ENCODE measurements at regions not wholly inside any gene's neighbourhood (a gene's known extent, or its start where the extent isn't known, plus 50 kb on each side); places are given as distances from the start of the nearest gene placed in this dataset.

GRCh38 chr2:82268446-82268845 lies 1963.9 kb upstream of the LRRTM1 start:
- H2AFZ ChIP-seq (ENCODE audit: low read depth, low read length, severe bottlenecking): no peak overlapping the region
- no peak overlapping the region for H3K27ac ChIP-seq (ENCODE audit: low read depth, low read length)
- no peaks in the 10 kb centered on the region for H3K36me3 ChIP-seq (ENCODE audit: low read length)
- no peaks in the 10 kb centered on the region for H3K9me3 ChIP-seq (ENCODE audit: insufficient read depth, low read length)
- no peaks in the 10 kb centered on the region for H3F3A ChIP-seq (ENCODE audit: insufficient read depth)
- TF ChIP-seq, protein P1, sequence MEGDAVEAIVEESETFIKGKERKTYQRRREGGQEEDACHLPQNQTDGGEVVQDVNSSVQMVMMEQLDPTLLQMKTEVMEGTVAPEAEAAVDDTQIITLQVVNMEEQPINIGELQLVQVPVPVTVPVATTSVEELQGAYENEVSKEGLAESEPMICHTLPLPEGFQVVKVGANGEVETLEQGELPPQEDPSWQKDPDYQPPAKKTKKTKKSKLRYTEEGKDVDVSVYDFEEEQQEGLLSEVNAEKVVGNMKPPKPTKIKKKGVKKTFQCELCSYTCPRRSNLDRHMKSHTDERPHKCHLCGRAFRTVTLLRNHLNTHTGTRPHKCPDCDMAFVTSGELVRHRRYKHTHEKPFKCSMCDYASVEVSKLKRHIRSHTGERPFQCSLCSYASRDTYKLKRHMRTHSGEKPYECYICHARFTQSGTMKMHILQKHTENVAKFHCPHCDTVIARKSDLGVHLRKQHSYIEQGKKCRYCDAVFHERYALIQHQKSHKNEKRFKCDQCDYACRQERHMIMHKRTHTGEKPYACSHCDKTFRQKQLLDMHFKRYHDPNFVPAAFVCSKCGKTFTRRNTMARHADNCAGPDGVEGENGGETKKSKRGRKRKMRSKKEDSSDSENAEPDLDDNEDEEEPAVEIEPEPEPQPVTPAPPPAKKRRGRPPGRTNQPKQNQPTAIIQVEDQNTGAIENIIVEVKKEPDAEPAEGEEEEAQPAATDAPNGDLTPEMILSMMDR (IDR thresholded peaks at IDR 0.05; ENCODE audit: insufficient read depth, low read length, poor library complexity, severe bottlenecking): no peak
- TF ChIP-seq EZH2phosphoT487 (conservative IDR thresholded peaks at IDR 0.05; ENCODE audit: low read length): no peak
- H3K9me2 ChIP-seq (replicated peaks; ENCODE audit: insufficient read depth, low read length): no peaks in the 10 kb centered on the region
- no peaks in the 10 kb centered on the region for H3K27me3 ChIP-seq (ENCODE audit: low read length)
- no peaks in the 10 kb centered on the region for H4K20me1 ChIP-seq (ENCODE audit: low read depth, low read length)
- H3K4me3 ChIP-seq (ENCODE audit: insufficient read depth, low read length, poor library complexity, severe bottlenecking): no peak overlapping the region
- H3K9ac ChIP-seq (ENCODE audit: low read length): no peak overlapping the region
- no peaks in the 10 kb centered on the region for H3K79me2 ChIP-seq (ENCODE audit: insufficient read depth, low read length)
- no peak overlapping the region for H3K4me2 ChIP-seq (ENCODE audit: low read depth, low read length, poor library complexity, severe bottlenecking)

DNA sequence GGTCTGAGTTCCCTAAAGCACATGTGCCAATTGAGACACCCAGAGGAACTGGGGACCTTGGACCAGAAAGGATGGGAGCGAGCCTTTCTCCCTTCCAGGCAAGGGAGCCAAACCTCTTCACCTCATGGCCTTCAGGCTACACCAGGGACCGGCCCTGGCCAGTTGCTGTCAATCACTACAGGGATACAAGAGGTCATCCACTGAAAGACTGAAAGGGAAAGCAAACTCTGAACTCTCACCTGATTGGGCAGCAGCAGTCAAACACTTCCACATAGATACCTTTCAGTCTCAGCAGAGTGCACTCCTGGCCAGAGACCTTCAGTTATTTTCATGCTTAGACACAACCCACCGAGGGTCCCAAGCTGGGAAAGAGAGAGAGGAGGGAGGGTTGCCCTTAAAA lies 1956.0 kb upstream of the LRRTM1 start:
- Histone ChIP-seq H3K27me3 (ENCODE audit: low read length) (no peaks in the 10 kb centered on the region), H3K9ac (ENCODE audit: low read length) (no peak overlapping the region), H3K9me3 (ENCODE audit: insufficient read depth, low read length) (no peaks in the 10 kb centered on the region), H3K4me3 (ENCODE audit: insufficient read depth, low read length, poor library complexity, severe bottlenecking) (no peak overlapping the region), H3K36me3 (ENCODE audit: low read length) (no peaks in the 10 kb centered on the region), H3K9me2 (replicated peaks; ENCODE audit: insufficient read depth, low read length) (no peaks in the 10 kb centered on the region), H3K27ac (ENCODE audit: low read depth, low read length) (no peak overlapping the region), H2AFZ (ENCODE audit: low read depth, low read length, severe bottlenecking) (no peak overlapping the region), H3K4me2 (ENCODE audit: low read depth, low read length, poor library complexity, severe bottlenecking) (no peak overlapping the region), H3K79me2 (ENCODE audit: insufficient read depth, low read length) (no peaks in the 10 kb centered on the region), H4K20me1 (ENCODE audit: low read depth, low read length) (no peaks in the 10 kb centered on the region), H3F3A (ENCODE audit: insufficient read depth) (no peaks in the 10 kb centered on the region)
- TF ChIP-seq, protein P1 (IDR thresholded peaks at IDR 0.05; ENCODE audit: insufficient read depth, low read length, poor library complexity, severe bottlenecking): no peak
- TF ChIP-seq EZH2phosphoT487 (conservative IDR thresholded peaks at IDR 0.05; ENCODE audit: low read length): no peak

DNA sequence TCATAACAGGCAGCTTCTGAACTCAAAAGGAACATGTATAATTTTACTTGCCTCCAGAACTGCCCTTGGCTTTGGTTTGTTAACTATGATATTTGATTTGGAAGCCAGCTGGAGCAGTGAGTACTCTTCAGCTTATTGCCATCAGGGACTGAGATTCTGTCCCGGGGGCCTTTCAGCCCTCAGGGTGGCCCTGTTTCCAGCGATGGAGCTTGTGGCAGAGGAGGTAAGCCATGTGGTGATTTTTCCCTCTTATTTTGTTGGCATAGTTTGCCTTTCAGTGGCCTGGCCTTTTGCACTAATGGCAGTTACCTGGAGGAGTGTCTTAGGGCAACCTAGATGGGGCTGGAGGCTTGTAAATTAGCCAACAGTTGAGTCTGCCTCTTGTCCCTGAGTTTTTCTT lies 1955.0 kb upstream of the LRRTM1 start:
- Histone ChIP-seq H3K4me3 (ENCODE audit: insufficient read depth, low read length, poor library complexity, severe bottlenecking) (no peak overlapping the region), H3K9me2 (replicated peaks; ENCODE audit: insufficient read depth, low read length) (no peaks in the 10 kb centered on the region), H3K9ac (ENCODE audit: low read length) (no peak overlapping the region), H3K9me3 (ENCODE audit: insufficient read depth, low read length) (no peaks in the 10 kb centered on the region), H3K36me3 (ENCODE audit: low read length) (no peaks in the 10 kb centered on the region), H3K4me2 (ENCODE audit: low read depth, low read length, poor library complexity, severe bottlenecking) (no peak overlapping the region), H3K79me2 (ENCODE audit: insufficient read depth, low read length) (no peaks in the 10 kb centered on the region), H2AFZ (ENCODE audit: low read depth, low read length, severe bottlenecking) (no peak overlapping the region), H3F3A (ENCODE audit: insufficient read depth) (no peaks in the 10 kb centered on the region), H4K20me1 (ENCODE audit: low read depth, low read length) (no peaks in the 10 kb centered on the region), H3K27me3 (ENCODE audit: low read length) (no peaks in the 10 kb centered on the region), H3K27ac (ENCODE audit: low read depth, low read length) (no peak overlapping the region)
- no peak for TF ChIP-seq EZH2phosphoT487 (conservative IDR thresholded peaks at IDR 0.05; ENCODE audit: low read length)
- TF ChIP-seq, protein P1 (IDR thresholded peaks at IDR 0.05; ENCODE audit: insufficient read depth, low read length, poor library complexity, severe bottlenecking): no peak

Data from SU-DHL-6 (cell line).